Endothelial cell of umbilical vein (primary cell): ENCODE measurements at regions not wholly inside any gene's neighbourhood (a gene's known extent, or its start where the extent isn't known, plus 50 kb on each side); places are given as distances from the start of the nearest gene placed in this dataset.

Experiments used
- BruUV-seq: library from RNA; stranded (reverse); fragments of 400-500 nt; replicated peaks from 2 replicates; lab custom pipeline; 2021; lab: Mats Ljungman, UMichigan
- CTCF ChIA-PET: fragments of 300-600, 350-600 bp; sonication (Branson Sonifier 250); formaldehyde crosslinking; loops from one replicate; lab custom pipeline; 2021; ENCODE audit warnings: antibody characterized with exemption, inconsistent platforms; lab: Charles Lee
- POLR2A ChIA-PET: fragments of 300-600, 350-600 bp; sonication (Branson Sonifier 250); formaldehyde crosslinking; loops from one replicate; lab custom pipeline; 2021; ENCODE audit warnings: antibody characterized with exemption, inconsistent platforms; lab: Charles Lee
- DNase-seq: peaks from one replicate; pipeline ENCODE4 v3.0.0-alpha.2; 2011; ENCODE audit warnings: low read depth, low spot score
- FAIRE-seq: peaks from 2 replicates; lab custom pipeline; 2011; peaks lifted over from hg19 to GRCh38; lab: Jason Lieb, UNC
- H2AFZ ChIP-seq: 2 replicates; pipeline ENCODE4 v1.6.0; 2012; ENCODE audit warnings: low read depth, low read length, control low read depth, inconsistent platforms
- H3K27ac ChIP-seq: 2 replicates; pipeline ENCODE4 v1.5.1; 2011; ENCODE audit warnings: low read depth, mild to moderate bottlenecking, control low read depth, low read length, moderate library complexity; ENCODE audit not compliant: insufficient read depth
- H3K27me3 ChIP-seq, 2 experiments: 2 replicates each; pipeline versions ENCODE4 v1.6.0 to v1.6.1; 2011; ENCODE audit warnings: low read length in 2 of 2, mixed read lengths in 1 of 2; ENCODE audit not compliant: control insufficient read depth in 2 of 2, insufficient read depth in 2 of 2
- H3K36me3 ChIP-seq, 2 experiments: 2 replicates in 1 of 2; 3 replicates in 1 of 2; pipeline ENCODE4 v1.5.1; 2011; ENCODE audit warnings: low read length in 2 of 2, mild to moderate bottlenecking in 1 of 2, moderate library complexity in 1 of 2; ENCODE audit not compliant: control insufficient read depth in 2 of 2, insufficient read depth in 2 of 2; ENCODE audit errors: extremely low read depth in 1 of 2
- H3K4me1 ChIP-seq: 3 replicates; pipeline ENCODE4 v1.5.1; 2011; ENCODE audit warnings: mild to moderate bottlenecking, low read length; ENCODE audit not compliant: control insufficient read depth, insufficient read depth; ENCODE audit errors: extremely low read depth
- H3K4me2 ChIP-seq: 2 replicates; pipeline ENCODE4 v1.6.1; 2011; ENCODE audit warnings: low read length, control low read depth, mixed read lengths; ENCODE audit not compliant: insufficient read depth
- H3K4me3 ChIP-seq, 3 experiments: fragments of 200-600 bp in 1 of 3; sonication (generic), shearing (Covaris generic) in 1 of 3; replicated peaks in 1 of 3; 2 replicates each; pipeline ENCODE4 v1.5.1; 2011 to 2016; ENCODE audit warnings: control low read depth in 3 of 3, low read length in 3 of 3, mild to moderate bottlenecking in 2 of 3, inconsistent platforms in 1 of 3, low read depth in 1 of 3, moderate library complexity in 1 of 3; ENCODE audit not compliant: insufficient read depth in 1 of 3
- H3K79me2 ChIP-seq: 2 replicates; pipeline ENCODE4 v1.6.0; 2012; ENCODE audit warnings: low read length, inconsistent platforms; ENCODE audit not compliant: control insufficient read depth, insufficient read depth
- H3K9ac ChIP-seq: replicated peaks from 2 replicates; pipeline ENCODE3; 2011; ENCODE audit warnings: low read length, control low read depth; ENCODE audit not compliant: insufficient read depth; ENCODE audit errors: extremely low read depth
- H3K9me1 ChIP-seq: replicated peaks from 3 replicates; pipeline ENCODE4 v1.6.0; 2011; ENCODE audit warnings: mild to moderate bottlenecking, low read length; ENCODE audit not compliant: control insufficient read depth, insufficient read depth; ENCODE audit errors: extremely low read depth
- H3K9me3 ChIP-seq: replicated peaks from 2 replicates; pipeline ENCODE4 v1.5.1; 2012; ENCODE audit warnings: low read length, inconsistent platforms; ENCODE audit not compliant: control insufficient read depth, insufficient read depth
- H4K20me1 ChIP-seq: replicated peaks from 2 replicates; pipeline ENCODE3; 2011; ENCODE audit warnings: mild to moderate bottlenecking, low read length; ENCODE audit not compliant: control insufficient read depth, insufficient read depth; ENCODE audit errors: extremely low read depth
- EZH2 ChIP-seq: IDR thresholded peaks from 2 replicates; pipeline ENCODE4 v1.6.1; 2012; ENCODE audit warnings: borderline replicate concordance, low read depth, mild to moderate bottlenecking, moderate library complexity, low read length, inconsistent platforms; ENCODE audit not compliant: severe bottlenecking
- FOS ChIP-seq: IDR thresholded peaks from 2 replicates; pipeline ENCODE4 v1.6.1; 2011; ENCODE audit warnings: mild to moderate bottlenecking, low read length, moderate library complexity, borderline replicate concordance; ENCODE audit not compliant: insufficient read depth
- GATA2 ChIP-seq: IDR thresholded peaks from 2 replicates; pipeline ENCODE4 v1.7.0; 2011; ENCODE audit warnings: low read depth, mild to moderate bottlenecking, moderate library complexity, mixed read lengths, low read length; ENCODE audit not compliant: insufficient read length, insufficient read depth
- JUN ChIP-seq: IDR thresholded peaks from 2 replicates; pipeline ENCODE4 v1.6.1; 2011; ENCODE audit warnings: borderline replicate concordance, low read depth; ENCODE audit not compliant: insufficient read length, insufficient read depth
- MYC ChIP-seq: IDR thresholded peaks from one replicate; pipeline ENCODE4 v1.6.1; 2011; ENCODE audit warnings: mild to moderate bottlenecking, low read depth, low read length
- POLR2A ChIP-seq: IDR thresholded peaks from 2 replicates; pipeline ENCODE4 v1.6.1; 2012; ENCODE audit warnings: low read depth, mild to moderate bottlenecking, control low read depth, low read length
- POLR2AphosphoS5 ChIP-seq: IDR thresholded peaks from 2 replicates; pipeline ENCODE4 v1.6.1; 2012; ENCODE audit warnings: low read depth, mild to moderate bottlenecking, control low read depth, low read length, moderate library complexity; ENCODE audit not compliant: insufficient read depth
- dilution Hi-C: fragments of 300-500 bp; cut with MboI; formaldehyde crosslinking; loops from one replicate; pipeline ENCODE4 v1.15.0; 2019; ENCODE audit warnings: low sequenced_read_pairs; ENCODE audit not compliant: extremely low pct_ligation_motif_present
- intact Hi-C: fragments of 100-400 bp; cut with micrococcal nuclease; formaldehyde crosslinking; loops from one replicate; pipeline ENCODE4 v1.10.0; 2022
- TF ChIP-seq, protein P1 (sequence below), 2 donors: IDR thresholded peaks; 1 replicate in 1 of 2; 2 replicates in 1 of 2; pipeline ENCODE4 v1.5.1; 2011; ENCODE audit warnings: low read length in 2 of 2, mild to moderate bottlenecking in 2 of 2, moderate library complexity in 2 of 2, control low read depth in 1 of 2, inconsistent platforms in 1 of 2, low read depth in 1 of 2; ENCODE audit not compliant: insufficient read depth in 1 of 2; ENCODE audit errors: extremely low read depth in 1 of 2
- TF ChIP-seq, protein P2 (sequence below): IDR thresholded peaks from 2 replicates; pipeline ENCODE4 v1.6.1; 2011; ENCODE audit not compliant: insufficient read depth, insufficient read length

GRCh38 chr1:221911714-221912113 is 169.8 kb upstream of the DUSP10 start:
- no peak overlapping the region for H2AFZ ChIP-seq
- no peaks in the 10 kb centered on the region for H3K9me1 ChIP-seq
- CTCF ChIA-PET: no interaction called here
- H3K36me3 ChIP-seq: no peaks in the 10 kb centered on the region
- no peaks in the 10 kb centered on the region for H3K4me1 ChIP-seq
- intact Hi-C loops (no loop called here), dilution Hi-C loops (no loop called here)
- FAIRE-seq: no peak
- no peak for TF ChIP-seq POLR2AphosphoS5
- TF ChIP-seq MYC: no peak
- TF ChIP-seq, protein P1, sequence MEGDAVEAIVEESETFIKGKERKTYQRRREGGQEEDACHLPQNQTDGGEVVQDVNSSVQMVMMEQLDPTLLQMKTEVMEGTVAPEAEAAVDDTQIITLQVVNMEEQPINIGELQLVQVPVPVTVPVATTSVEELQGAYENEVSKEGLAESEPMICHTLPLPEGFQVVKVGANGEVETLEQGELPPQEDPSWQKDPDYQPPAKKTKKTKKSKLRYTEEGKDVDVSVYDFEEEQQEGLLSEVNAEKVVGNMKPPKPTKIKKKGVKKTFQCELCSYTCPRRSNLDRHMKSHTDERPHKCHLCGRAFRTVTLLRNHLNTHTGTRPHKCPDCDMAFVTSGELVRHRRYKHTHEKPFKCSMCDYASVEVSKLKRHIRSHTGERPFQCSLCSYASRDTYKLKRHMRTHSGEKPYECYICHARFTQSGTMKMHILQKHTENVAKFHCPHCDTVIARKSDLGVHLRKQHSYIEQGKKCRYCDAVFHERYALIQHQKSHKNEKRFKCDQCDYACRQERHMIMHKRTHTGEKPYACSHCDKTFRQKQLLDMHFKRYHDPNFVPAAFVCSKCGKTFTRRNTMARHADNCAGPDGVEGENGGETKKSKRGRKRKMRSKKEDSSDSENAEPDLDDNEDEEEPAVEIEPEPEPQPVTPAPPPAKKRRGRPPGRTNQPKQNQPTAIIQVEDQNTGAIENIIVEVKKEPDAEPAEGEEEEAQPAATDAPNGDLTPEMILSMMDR (IDR thresholded peaks at IDR 0.05; ENCODE audit: extremely low read depth in 1 of 2, insufficient read depth in 1 of 2, low read depth in 1 of 2, low read length in 2 of 2): no peak
- no peak for TF ChIP-seq POLR2A
- TF ChIP-seq FOS: no peak
- TF ChIP-seq EZH2: no peak
- TF ChIP-seq, protein P2, sequence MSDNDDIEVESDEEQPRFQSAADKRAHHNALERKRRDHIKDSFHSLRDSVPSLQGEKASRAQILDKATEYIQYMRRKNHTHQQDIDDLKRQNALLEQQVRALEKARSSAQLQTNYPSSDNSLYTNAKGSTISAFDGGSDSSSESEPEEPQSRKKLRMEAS: no peak
- TF ChIP-seq GATA2: no peak
- TF ChIP-seq JUN: no peak
- no peaks in the 10 kb centered on the region for H3K79me2 ChIP-seq
- BruUV-seq: no TSS peak
- no peak overlapping the region for H3K4me2 ChIP-seq
- POLR2A ChIA-PET: no interaction called here
- H3K4me3 ChIP-seq: no peak overlapping the region
- H3K27ac ChIP-seq: no peak overlapping the region
- H3K27me3 ChIP-seq: no peaks in the 10 kb centered on the region
- H4K20me1 ChIP-seq: no peaks in the 10 kb centered on the region
- no peak overlapping the region for H3K9ac ChIP-seq
- no peaks in the 10 kb centered on the region for H3K9me3 ChIP-seq
- DNase-seq: no peak
